Parathyroid adenoma (tissue), 2 donors: ENCODE measurements at regions not wholly inside any gene's neighbourhood (a gene's known extent, or its start where the extent isn't known, plus 50 kb on each side); places are given as distances from the start of the nearest gene placed in this dataset.

Experiments used
- H2AFZ ChIP-seq: fragments of 300-600 bp; sonication (generic); one replicate; pipeline ENCODE4 v1.7.0; 2017; ENCODE audit warnings: antibody characterized with exemption, mild to moderate bottlenecking
- H3K27ac ChIP-seq: fragments of 300-600 bp; sonication (generic); one replicate; pipeline ENCODE4 v1.7.0; 2017
- H3K27me3 ChIP-seq: fragments of 300-600 bp; sonication (generic); one replicate; pipeline ENCODE4 v1.7.0; 2017; ENCODE audit warnings: low read length; ENCODE audit not compliant: control insufficient read depth, insufficient read depth
- H3K36me3 ChIP-seq: fragments of 300-600 bp; sonication (generic); one replicate; pipeline ENCODE4 v1.7.0; 2017; ENCODE audit warnings: low read length; ENCODE audit not compliant: control insufficient read depth, insufficient read depth
- H3K4me1 ChIP-seq: fragments of 300-600 bp; sonication (generic); one replicate; pipeline ENCODE4 v1.7.0; 2017; ENCODE audit warnings: control low read depth
- H3K4me2 ChIP-seq: fragments of 300-600 bp; sonication (generic); one replicate; pipeline ENCODE4 v1.7.0; 2017; ENCODE audit warnings: low read length
- H3K4me3 ChIP-seq: fragments of 300-600 bp; sonication (generic); one replicate; pipeline ENCODE4 v1.7.0; 2017; ENCODE audit warnings: low read depth, low read length
- H3K79me2 ChIP-seq: fragments of 300-600 bp; sonication (generic); one replicate; pipeline ENCODE4 v1.7.0; 2017; ENCODE audit warnings: control low read depth
- H3K9ac ChIP-seq: fragments of 300-600 bp; sonication (generic); one replicate; pipeline ENCODE4 v1.7.0; 2017; ENCODE audit warnings: mild to moderate bottlenecking
- H3K9me3 ChIP-seq: fragments of 300-600 bp; sonication (generic); one replicate; pipeline ENCODE4 v1.7.0; 2017; ENCODE audit warnings: low read length; ENCODE audit not compliant: control insufficient read depth
- TF ChIP-seq, protein P1 (sequence below): fragments of 300-600 bp; sonication (generic); IDR thresholded peaks from one replicate; pipeline ENCODE4 v1.7.0; 2017; ENCODE audit warnings: antibody characterized with exemption, mild to moderate bottlenecking
- donor health status: primary hyperparathyroidism.

DNA sequence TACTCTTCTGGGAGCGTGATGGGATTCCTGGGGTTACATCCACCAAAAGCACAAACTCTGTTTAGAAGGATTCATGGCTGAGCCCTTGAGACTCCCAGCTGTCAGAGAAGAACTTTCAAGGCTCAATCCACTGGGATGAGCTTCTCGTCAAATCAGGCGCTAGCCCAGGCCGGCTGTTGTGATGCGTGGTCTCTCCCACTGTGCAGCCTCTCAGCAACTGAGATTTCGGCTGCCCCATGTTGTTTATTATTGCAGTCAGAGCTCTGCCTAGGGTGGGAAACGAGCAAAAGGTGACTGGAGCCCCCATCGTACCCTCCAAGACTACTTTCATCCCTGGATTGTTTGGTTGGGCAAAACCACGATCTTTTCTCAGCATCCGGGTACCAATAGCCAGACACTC lies 251.6 kb downstream of the ETS1 start:
- H3K27ac ChIP-seq, result peak overlapping the region; percentile 67

DNA sequence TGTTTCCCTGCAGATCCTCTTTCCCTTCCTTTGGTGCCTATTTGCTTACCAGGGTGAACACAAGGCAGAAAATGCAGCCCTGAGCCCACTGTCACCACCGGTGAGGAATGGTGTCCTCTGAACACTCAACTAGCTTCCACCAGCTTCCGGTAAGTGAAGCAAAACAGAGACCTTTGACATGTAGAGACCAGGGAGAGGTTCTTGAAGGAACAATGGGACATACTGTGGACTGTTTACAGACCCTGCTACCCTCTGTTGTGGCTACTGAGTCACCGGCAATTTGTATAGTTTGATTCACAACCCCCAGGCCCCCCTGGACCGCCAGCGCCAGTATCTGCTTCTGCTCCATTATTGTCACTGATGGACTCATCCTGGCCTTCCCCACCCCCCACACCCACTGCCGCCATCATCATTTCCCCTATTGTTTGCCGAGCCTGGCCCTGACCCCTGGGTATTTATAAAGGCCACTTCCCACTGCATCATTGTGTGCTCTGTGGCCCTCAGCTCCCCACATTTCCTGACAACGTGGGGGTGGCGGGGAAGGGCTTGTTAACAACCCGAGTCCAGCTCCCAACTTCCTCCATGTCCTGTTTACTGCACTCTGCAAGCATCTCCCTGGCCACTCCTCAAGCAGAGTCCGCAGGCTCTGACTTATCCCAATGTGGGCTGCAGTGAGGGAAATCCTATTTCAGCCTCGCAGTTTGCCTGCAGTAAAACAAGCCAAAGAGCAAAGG lies 252.9 kb downstream of the ETS1 start:
- Histone ChIP-seq H3K27me3 (no peaks in the 10 kb centered on the region), H3K9ac (no peak overlapping the region), H3K27ac (peak overlapping the region; percentile 67), H3K4me1 (no peaks in the 10 kb centered on the region), H3K36me3 (no peaks in the 10 kb centered on the region), H3K4me2 (no peak overlapping the region), H2AFZ (no peak overlapping the region), H3K9me3 (no peaks in the 10 kb centered on the region), H3K4me3 (no peak overlapping the region), H3K79me2 (no peaks in the 10 kb centered on the region)
- TF ChIP-seq, protein P1, sequence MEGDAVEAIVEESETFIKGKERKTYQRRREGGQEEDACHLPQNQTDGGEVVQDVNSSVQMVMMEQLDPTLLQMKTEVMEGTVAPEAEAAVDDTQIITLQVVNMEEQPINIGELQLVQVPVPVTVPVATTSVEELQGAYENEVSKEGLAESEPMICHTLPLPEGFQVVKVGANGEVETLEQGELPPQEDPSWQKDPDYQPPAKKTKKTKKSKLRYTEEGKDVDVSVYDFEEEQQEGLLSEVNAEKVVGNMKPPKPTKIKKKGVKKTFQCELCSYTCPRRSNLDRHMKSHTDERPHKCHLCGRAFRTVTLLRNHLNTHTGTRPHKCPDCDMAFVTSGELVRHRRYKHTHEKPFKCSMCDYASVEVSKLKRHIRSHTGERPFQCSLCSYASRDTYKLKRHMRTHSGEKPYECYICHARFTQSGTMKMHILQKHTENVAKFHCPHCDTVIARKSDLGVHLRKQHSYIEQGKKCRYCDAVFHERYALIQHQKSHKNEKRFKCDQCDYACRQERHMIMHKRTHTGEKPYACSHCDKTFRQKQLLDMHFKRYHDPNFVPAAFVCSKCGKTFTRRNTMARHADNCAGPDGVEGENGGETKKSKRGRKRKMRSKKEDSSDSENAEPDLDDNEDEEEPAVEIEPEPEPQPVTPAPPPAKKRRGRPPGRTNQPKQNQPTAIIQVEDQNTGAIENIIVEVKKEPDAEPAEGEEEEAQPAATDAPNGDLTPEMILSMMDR, result no peak

More for the DNA sequence above, 251.6 kb downstream of the ETS1 start:
- H2AFZ ChIP-seq, result no peak overlapping the region
- TF ChIP-seq, protein P1, result no peak
- no peaks in the 10 kb centered on the region for H3K4me1 ChIP-seq
- no peaks in the 10 kb centered on the region for H3K79me2 ChIP-seq
- H3K27me3 ChIP-seq, result no peaks in the 10 kb centered on the region
- H3K4me2 ChIP-seq, result no peak overlapping the region
- H3K9me3 ChIP-seq, result no peaks in the 10 kb centered on the region
- no peak overlapping the region for H3K4me3 ChIP-seq
- H3K9ac ChIP-seq, result no peak overlapping the region
- H3K36me3 ChIP-seq, result no peaks in the 10 kb centered on the region

DNA sequence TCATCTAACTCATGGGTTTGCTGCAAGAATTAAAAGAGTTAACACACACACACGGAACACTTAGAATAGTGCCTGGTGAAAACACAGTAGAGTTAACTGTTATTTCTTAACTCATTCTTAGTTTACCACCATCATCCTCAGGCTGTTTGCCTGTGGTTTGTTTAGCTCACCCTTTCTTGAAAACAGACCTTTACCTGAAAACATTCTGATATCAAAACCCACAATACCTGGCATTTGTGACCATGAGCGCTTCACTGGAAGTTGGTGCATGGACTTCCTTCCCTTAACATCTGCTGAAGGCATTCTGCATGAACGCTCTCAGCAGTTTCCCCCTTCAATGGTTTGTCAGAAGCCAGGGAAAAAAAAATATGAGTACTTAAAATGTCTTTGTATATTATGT lies 256.0 kb downstream of the ETS1 start:
- TF ChIP-seq, protein P1, result no peak
- Histone ChIP-seq H3K9me3 (no peaks in the 10 kb centered on the region), H3K27ac (no peak overlapping the region)

DNA sequence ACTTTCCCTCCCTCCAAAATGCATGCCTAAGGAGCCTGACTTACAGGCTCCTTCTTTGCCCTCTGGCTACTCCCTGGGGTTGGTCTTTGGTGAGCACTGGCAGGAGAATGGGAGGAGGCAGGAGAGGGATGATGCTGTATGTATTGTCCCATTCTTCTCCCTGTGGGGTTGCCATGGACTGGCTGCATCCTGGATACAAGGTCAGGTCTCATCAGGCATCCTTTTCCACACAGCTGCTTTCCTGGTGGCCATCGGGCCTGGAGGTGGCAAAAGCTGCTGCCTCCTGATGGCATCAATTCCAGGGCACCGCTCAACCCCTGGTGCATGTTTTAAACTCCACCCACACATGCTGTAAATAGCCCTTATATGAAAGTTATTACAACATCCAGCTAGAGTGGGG lies 257.2 kb downstream of the ETS1 start:
- Histone ChIP-seq H3K4me3 (no peak overlapping the region), H3K9me3 (no peaks in the 10 kb centered on the region), H3K36me3 (no peaks in the 10 kb centered on the region), H2AFZ (no peak overlapping the region), H3K9ac (no peak overlapping the region), H3K27ac (peak overlapping the region; percentile 62), H3K4me1 (no peaks in the 10 kb centered on the region), H3K4me2 (no peak overlapping the region), H3K27me3 (no peaks in the 10 kb centered on the region), H3K79me2 (no peaks in the 10 kb centered on the region)
- TF ChIP-seq, protein P1, result no peak

More for the DNA sequence above, 256.0 kb downstream of the ETS1 start:
- no peak overlapping the region for H2AFZ ChIP-seq
- H3K9ac ChIP-seq, result no peak overlapping the region
- no peaks in the 10 kb centered on the region for H3K36me3 ChIP-seq
- H3K4me1 ChIP-seq, result no peaks in the 10 kb centered on the region
- no peaks in the 10 kb centered on the region for H3K27me3 ChIP-seq
- H3K4me3 ChIP-seq, result no peak overlapping the region
- H3K79me2 ChIP-seq, result no peaks in the 10 kb centered on the region
- no peak overlapping the region for H3K4me2 ChIP-seq
